ENCODE measurements at regions not wholly inside any gene's neighbourhood (a gene's known extent, or its start where the extent isn't known, plus 50 kb on each side); places are given as distances from the start of the nearest gene placed in this dataset.

GRCh38 chr4:176507845-176508533 is 188.2 kb downstream of the SPCS3 start:
- Histone ChIP-seq H3K27me3 (no peaks in the 10 kb centered on the region), H3K9me3 (no peaks in the 10 kb centered on the region), H3K4me1 (no peaks in the 10 kb centered on the region), H3K36me3 (no peaks in the 10 kb centered on the region), H3K27ac (no peak overlapping the region), H3K4me3 (no peak overlapping the region)
- TF ChIP-seq POLR2A (IDR thresholded peaks at IDR 0.05): no peak
- TF ChIP-seq CTCF (IDR thresholded peaks at IDR 0.05): no peak
- DNase-seq: no peak

GRCh38 chr4:176508780-176509331 is 189.1 kb downstream of the SPCS3 start:
- H3K27ac ChIP-seq: no peak overlapping the region
- H3K9me3 ChIP-seq: no peaks in the 10 kb centered on the region
- H3K4me3 ChIP-seq: no peak overlapping the region
- no peak for DNase-seq
- H3K36me3 ChIP-seq: no peaks in the 10 kb centered on the region
- no peak for TF ChIP-seq POLR2A (IDR thresholded peaks at IDR 0.05)
- TF ChIP-seq CTCF (IDR thresholded peaks at IDR 0.05): no peak
- H3K27me3 ChIP-seq: no peaks in the 10 kb centered on the region
- no peaks in the 10 kb centered on the region for H3K4me1 ChIP-seq

- H3K36me3 ChIP-seq: no peaks in the 10 kb centered on the region
These were observed 205.8 kb downstream of the SPCS3 start for GRCh38 chr4:176525576-176525975.

GRCh38 chr4:176526704-176527103 is 206.9 kb downstream of the SPCS3 start:
- H3K27me3 ChIP-seq: no peaks in the 10 kb centered on the region
- H3K4me1 ChIP-seq: no peaks in the 10 kb centered on the region
- H3K9me3 ChIP-seq: no peaks in the 10 kb centered on the region
- no peak for TF ChIP-seq CTCF (IDR thresholded peaks at IDR 0.05)
- no peak overlapping the region for H3K27ac ChIP-seq
- no peak overlapping the region for H3K4me3 ChIP-seq
- no peaks in the 10 kb centered on the region for H3K36me3 ChIP-seq
- no peak for DNase-seq

More at GRCh38 chr4:176525576-176525975, 205.8 kb downstream of the SPCS3 start:
- TF ChIP-seq POLR2A (IDR thresholded peaks at IDR 0.05) (no peak), CTCF (IDR thresholded peaks at IDR 0.05) (no peak)
- no peaks in the 10 kb centered on the region for H3K4me1 ChIP-seq
- H3K4me3 ChIP-seq: no peak overlapping the region
- H3K9me3 ChIP-seq: no peaks in the 10 kb centered on the region
- H3K27ac ChIP-seq: no peak overlapping the region
- no peaks in the 10 kb centered on the region for H3K27me3 ChIP-seq
- DNase-seq: no peak

- DNase-seq: no peak
- H3K36me3 ChIP-seq: no peaks in the 10 kb centered on the region
- no peaks in the 10 kb centered on the region for H3K27me3 ChIP-seq
- no peak overlapping the region for H3K4me3 ChIP-seq
- no peak for TF ChIP-seq POLR2A (IDR thresholded peaks at IDR 0.05)
- TF ChIP-seq CTCF (IDR thresholded peaks at IDR 0.05): no peak
- no peaks in the 10 kb centered on the region for H3K4me1 ChIP-seq
- no peak overlapping the region for H3K27ac ChIP-seq
- H3K9me3 ChIP-seq: no peaks in the 10 kb centered on the region
These were observed 209.8 kb downstream of the SPCS3 start for GRCh38 chr4:176529574-176529973.
